Progenitor cell of endocrine pancreas (in vitro differentiated cells): ENCODE measurements at regions not wholly inside any gene's neighbourhood (a gene's known extent, or its start where the extent isn't known, plus 50 kb on each side); places are given as distances from the start of the nearest gene placed in this dataset.
"Not testable (repeated sequence)": the region's sequence is repeated elsewhere in the genome, so short reads cannot be mapped to it uniquely, and the experiment has no call there.

Source experiments
- DNase-seq: peaks from one replicate; pipeline ENCODE4 v3.0.0; 2021; ENCODE audit warnings: low spot score; ENCODE audit not compliant: unreplicated experiment
- H3K27ac Mint-ChIP-seq: 2 replicates; pipeline ENCODE4 v1.8.0; 2021; ENCODE audit warnings: mild to moderate bottlenecking, moderate library complexity, mixed read lengths
- H3K27me3 Mint-ChIP-seq: 2 replicates; pipeline ENCODE4 v1.8.0; 2021; ENCODE audit warnings: mixed read lengths
- H3K36me3 Mint-ChIP-seq: 2 replicates; pipeline ENCODE4 v1.8.0; 2022; ENCODE audit warnings: mixed read lengths; ENCODE audit not compliant: insufficient read depth
- H3K4me1 Mint-ChIP-seq: 2 replicates; pipeline ENCODE4 v1.8.0; 2021; ENCODE audit warnings: low read depth, mixed read lengths
- H3K4me3 Mint-ChIP-seq: 2 replicates; pipeline ENCODE4 v1.8.0; 2021; ENCODE audit warnings: low read depth, mild to moderate bottlenecking, moderate library complexity, mixed read lengths
- H3K9me3 Mint-ChIP-seq: 2 replicates; pipeline ENCODE4 v1.8.0; 2021; ENCODE audit warnings: low read depth, mixed read lengths
- TF ChIP-seq, protein P1 (sequence below): fragments of 200-600 bp; sonication (generic); IDR thresholded peaks from one replicate; pipeline ENCODE4 v1.5.0; 2021; ENCODE audit warnings: antibody characterized with exemption, mild to moderate bottlenecking; ENCODE audit not compliant: unreplicated experiment

DNA sequence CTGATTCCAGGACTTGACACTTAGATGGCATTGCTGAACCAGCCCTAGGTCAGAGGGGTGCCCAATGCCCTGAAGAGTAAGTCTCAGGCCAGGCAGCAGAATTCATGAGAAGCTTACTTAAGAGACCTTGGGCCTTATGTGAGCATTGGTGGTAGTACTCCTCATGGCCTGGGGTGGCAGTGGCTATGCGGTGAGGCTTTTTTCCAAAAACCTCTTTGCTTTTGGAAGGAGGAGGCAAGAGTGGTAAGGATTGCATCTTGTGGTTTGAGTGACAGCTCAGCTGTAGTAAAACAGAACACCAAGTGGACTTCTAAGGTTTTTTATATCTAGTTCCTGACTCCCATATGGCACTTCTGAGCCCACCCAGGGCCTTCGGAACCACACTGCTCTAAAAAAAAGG is 459.0 kb upstream of the STEAP1 start:
- DNase-seq = no peak
- H3K4me1 Mint-ChIP-seq = no peaks in the 10 kb centered on the region
- no peak overlapping the region for H3K27ac Mint-ChIP-seq
- TF ChIP-seq, protein P1, sequence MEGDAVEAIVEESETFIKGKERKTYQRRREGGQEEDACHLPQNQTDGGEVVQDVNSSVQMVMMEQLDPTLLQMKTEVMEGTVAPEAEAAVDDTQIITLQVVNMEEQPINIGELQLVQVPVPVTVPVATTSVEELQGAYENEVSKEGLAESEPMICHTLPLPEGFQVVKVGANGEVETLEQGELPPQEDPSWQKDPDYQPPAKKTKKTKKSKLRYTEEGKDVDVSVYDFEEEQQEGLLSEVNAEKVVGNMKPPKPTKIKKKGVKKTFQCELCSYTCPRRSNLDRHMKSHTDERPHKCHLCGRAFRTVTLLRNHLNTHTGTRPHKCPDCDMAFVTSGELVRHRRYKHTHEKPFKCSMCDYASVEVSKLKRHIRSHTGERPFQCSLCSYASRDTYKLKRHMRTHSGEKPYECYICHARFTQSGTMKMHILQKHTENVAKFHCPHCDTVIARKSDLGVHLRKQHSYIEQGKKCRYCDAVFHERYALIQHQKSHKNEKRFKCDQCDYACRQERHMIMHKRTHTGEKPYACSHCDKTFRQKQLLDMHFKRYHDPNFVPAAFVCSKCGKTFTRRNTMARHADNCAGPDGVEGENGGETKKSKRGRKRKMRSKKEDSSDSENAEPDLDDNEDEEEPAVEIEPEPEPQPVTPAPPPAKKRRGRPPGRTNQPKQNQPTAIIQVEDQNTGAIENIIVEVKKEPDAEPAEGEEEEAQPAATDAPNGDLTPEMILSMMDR = no peak
- H3K9me3 Mint-ChIP-seq = peaks cover 38% of the 10 kb centered on the region
- H3K4me3 Mint-ChIP-seq = no peak overlapping the region
- H3K36me3 Mint-ChIP-seq = no peaks in the 10 kb centered on the region
- no peaks in the 10 kb centered on the region for H3K27me3 Mint-ChIP-seq

DNA sequence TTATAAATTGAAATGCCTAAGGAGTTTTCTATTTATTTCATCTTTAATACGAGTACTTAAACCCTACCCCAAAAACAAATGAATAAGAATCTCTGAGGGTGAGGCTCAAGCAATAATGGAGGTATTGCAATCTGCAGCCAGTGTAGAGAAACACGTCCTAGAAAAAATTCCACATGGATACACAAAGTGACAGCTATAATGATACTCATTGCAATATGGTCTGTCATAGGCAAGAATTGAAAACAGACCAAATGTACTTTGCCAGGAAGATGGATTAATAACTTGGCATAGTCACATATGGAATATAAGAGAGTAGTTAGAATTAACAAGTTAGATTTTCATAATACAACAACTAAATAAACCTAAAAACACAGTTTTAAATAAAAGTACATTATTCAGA is 440.1 kb upstream of the STEAP1 start:
- Mint-ChIP-seq H3K27me3 (no peaks in the 10 kb centered on the region), H3K27ac (no peak overlapping the region), H3K4me1 (no peaks in the 10 kb centered on the region), H3K9me3 (no peaks in the 10 kb centered on the region), H3K36me3 (no peaks in the 10 kb centered on the region), H3K4me3 (no peak overlapping the region)
- no peak for DNase-seq
- TF ChIP-seq, protein P1 = no peak

DNA sequence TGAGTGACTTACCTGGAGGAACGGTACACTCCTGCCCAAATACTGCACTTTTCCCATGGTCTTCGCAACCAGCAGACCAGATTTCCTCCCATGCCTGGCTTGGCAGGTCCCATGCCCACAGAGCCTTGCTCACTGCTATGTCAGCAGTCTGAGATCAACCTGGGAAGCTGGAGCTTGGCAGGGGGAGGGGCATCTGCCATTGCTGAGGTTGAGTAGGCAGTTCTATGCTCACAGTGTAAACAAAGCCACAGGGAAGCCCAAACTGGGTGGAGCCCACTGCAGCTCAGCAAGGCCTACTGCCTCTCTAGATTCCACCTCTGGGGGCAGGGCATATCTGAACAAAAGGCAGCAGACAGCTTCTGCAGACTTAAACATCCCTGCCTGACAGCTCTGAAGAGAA is 435.3 kb upstream of the STEAP1 start:
- not testable (repeated sequence) for H3K9me3 Mint-ChIP-seq, DNase-seq, H3K27ac Mint-ChIP-seq, H3K4me3 Mint-ChIP-seq, H3K4me1 Mint-ChIP-seq, H3K36me3 Mint-ChIP-seq, H3K27me3 Mint-ChIP-seq

DNA sequence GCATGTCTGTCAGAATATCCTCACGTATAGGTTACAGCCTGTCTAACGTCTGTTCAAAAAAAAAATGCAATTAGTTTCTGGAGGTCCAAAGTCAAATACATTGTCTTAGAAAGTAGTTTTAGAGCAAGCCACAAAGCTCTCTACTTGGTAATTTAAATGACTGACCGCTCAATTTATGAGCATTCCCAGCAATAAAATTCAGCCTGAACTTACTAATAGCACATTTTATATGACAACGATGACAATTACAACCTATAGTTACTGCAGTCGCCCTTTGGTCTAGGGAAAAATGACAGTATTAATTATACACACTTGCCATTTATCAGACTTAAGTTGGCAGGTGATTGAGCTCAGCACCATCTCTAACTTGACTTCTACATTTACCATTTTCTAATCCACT is 425.8 kb upstream of the STEAP1 start:
- Mint-ChIP-seq H3K27ac (no peak overlapping the region), H3K9me3 (no peaks in the 10 kb centered on the region), H3K27me3 (no peaks in the 10 kb centered on the region), H3K4me1 (peaks cover 1% of the 10 kb centered on the region), H3K36me3 (no peaks in the 10 kb centered on the region), H3K4me3 (no peak overlapping the region)
- TF ChIP-seq, protein P1 = no peak
- DNase-seq = no peak

DNA sequence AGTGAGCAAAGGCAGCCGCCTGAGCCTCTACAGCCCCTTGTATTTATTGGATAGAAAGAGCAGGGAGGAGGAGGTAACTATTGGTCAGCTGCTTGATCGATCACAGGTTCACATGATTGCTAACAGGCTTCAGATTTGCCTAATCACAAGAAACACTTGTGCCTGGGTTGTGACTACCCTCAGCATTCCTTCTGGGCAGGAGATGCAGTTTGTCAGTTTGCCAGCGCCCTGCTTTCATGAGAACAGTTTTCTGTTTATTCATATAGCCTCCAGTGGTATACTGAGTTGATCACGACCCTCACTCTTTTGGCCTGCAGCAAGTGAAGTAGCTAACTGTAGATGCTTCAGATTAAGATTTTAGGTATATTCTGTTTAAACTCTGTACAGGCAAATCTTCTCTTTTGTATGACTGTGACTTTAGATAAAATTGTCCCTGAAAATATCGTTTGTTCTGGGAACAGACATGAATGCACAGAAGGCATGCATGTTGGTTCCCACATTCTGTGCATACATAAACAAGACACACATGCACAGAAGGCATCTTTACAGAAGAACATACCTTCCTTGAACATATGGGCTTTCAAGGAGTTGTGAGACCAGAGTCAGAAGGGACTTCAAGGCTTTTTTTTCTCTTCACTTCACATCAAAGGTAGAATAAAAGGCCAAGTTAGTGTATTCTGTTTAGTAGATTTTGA is 422.4 kb upstream of the STEAP1 start:
- no peaks in the 10 kb centered on the region for H3K9me3 Mint-ChIP-seq
- DNase-seq = no peak
- no peak overlapping the region for H3K27ac Mint-ChIP-seq
- H3K27me3 Mint-ChIP-seq = no peaks in the 10 kb centered on the region
- no peak overlapping the region for H3K4me3 Mint-ChIP-seq
- TF ChIP-seq, protein P1 = no peak
- no peaks in the 10 kb centered on the region for H3K36me3 Mint-ChIP-seq
- no peaks in the 10 kb centered on the region for H3K4me1 Mint-ChIP-seq

DNA sequence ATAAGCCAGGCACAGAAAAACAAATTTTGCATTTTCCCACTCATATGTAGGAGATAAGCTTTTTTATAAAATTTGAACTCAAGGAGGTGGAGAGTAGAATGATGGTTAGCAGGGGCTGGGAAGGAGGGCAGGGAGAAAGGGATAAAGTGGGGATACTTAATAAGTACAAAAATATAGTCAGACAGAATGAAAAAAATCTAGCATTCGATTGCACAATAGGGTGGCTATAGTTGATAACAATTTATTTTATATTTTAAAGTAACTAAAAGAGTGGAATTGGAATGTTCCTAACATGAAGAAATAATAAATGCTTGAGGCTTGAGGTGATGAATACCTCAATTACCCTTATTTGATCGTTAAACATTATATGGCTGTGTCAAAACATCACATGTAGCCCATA is 415.7 kb upstream of the STEAP1 start:
- Mint-ChIP-seq H3K27ac (no peak overlapping the region), H3K4me1 (no peaks in the 10 kb centered on the region), H3K27me3 (no peaks in the 10 kb centered on the region), H3K36me3 (no peaks in the 10 kb centered on the region), H3K4me3 (no peak overlapping the region), H3K9me3 (no peaks in the 10 kb centered on the region)
- DNase-seq = no peak
- TF ChIP-seq, protein P1 = no peak
